Thyroid gland (tissue), 4 donors: ENCODE measurements at regions not wholly inside any gene's neighbourhood (a gene's known extent, or its start where the extent isn't known, plus 50 kb on each side); places are given as distances from the start of the nearest gene placed in this dataset.

ENCODE experiments used
- DNase-seq, 2 donors: peaks; one replicate each; pipeline ENCODE4 v3.0.0-alpha.2; 2019
- H3K27ac ChIP-seq, 3 donors: fragments of 200-600 bp; sonication (generic); 1 replicate in 2 of 3; 2 replicates in 1 of 3; pipeline ENCODE4 v1.5.1; 2016 to 2019; ENCODE audit warnings: mild to moderate bottlenecking in 1 of 3, moderate library complexity in 1 of 3
- H3K27me3 ChIP-seq: fragments of 200-600 bp; sonication (generic); one replicate; pipeline ENCODE4 v1.5.1; 2019
- H3K36me3 ChIP-seq, 2 donors: fragments of 200-600 bp; sonication (generic); one replicate each; pipeline ENCODE4 v1.5.1; 2016 to 2019
- H3K4me1 ChIP-seq, 2 donors: fragments of 200-600 bp; sonication (generic); one replicate each; pipeline ENCODE4 v1.5.1; 2017 to 2019
- H3K4me3 ChIP-seq, 3 donors: fragments of 200-600 bp; sonication (generic); replicated peaks in 1 of 3; 1 replicate in 2 of 3; 2 replicates in 1 of 3; pipeline ENCODE4 v1.5.1; 2016; ENCODE audit warnings: mild to moderate bottlenecking in 1 of 3
- H3K9me3 ChIP-seq: fragments of 200-600 bp; sonication (generic); one replicate; pipeline ENCODE4 v1.5.1; 2017
- CTCF ChIP-seq, 6 experiments: fragments of 200-600 bp in 3 of 6; fragments of 450-650 bp in 3 of 6; sonication (generic) in 3 of 6; IDR thresholded peaks; one replicate each; pipeline ENCODE4 v1.5.1; 2016 to 2019; ENCODE audit warnings: antibody characterized with exemption in 6 of 6, mild to moderate bottlenecking in 2 of 6, inconsistent platforms in 1 of 6, moderate library complexity in 1 of 6
- POLR2A ChIP-seq, 2 donors: fragments of 450-650 bp; IDR thresholded peaks; one replicate each; pipeline ENCODE4 v1.6.1; 2017; ENCODE audit warnings: antibody characterized with exemption in 2 of 2, mild to moderate bottlenecking in 2 of 2, moderate library complexity in 1 of 2
- WGBS, 2 donors: methylation state at CpG; one replicate each; pipeline ENCODE4 v1.1.5; 2017; 5-methylcytosine and 5-hydroxymethylcytosine counted together
- intact Hi-C: fragments of 100-400 bp; cut with DNase I; formaldehyde crosslinking; loops from one replicate; pipeline ENCODE4 v1.15.1; 2023

- no peaks in the 10 kb centered on the region for H3K27me3 ChIP-seq
- TF ChIP-seq CTCF (IDR thresholded peaks at IDR 0.05): no peak
- TF ChIP-seq POLR2A (IDR thresholded peaks at IDR 0.05): no peak
- intact Hi-C loops: no loop called here
These were observed 150.9 kb downstream of the CNTN3 start for GRCh38 chr3:74463515-74463914.

GRCh38 chr3:74456166-74456565, 158.3 kb downstream of the CNTN3 start:
- no peak for TF ChIP-seq POLR2A (IDR thresholded peaks at IDR 0.05)
- TF ChIP-seq CTCF (IDR thresholded peaks at IDR 0.05): no peak
- H3K4me1 ChIP-seq: no peaks in the 10 kb centered on the region
- H3K4me3 ChIP-seq: no peak overlapping the region
- intact Hi-C loops: no loop called here
- no peaks in the 10 kb centered on the region for H3K36me3 ChIP-seq
- no peaks in the 10 kb centered on the region for H3K27me3 ChIP-seq
- DNase-seq: no peak
- no peaks in the 10 kb centered on the region for H3K9me3 ChIP-seq
- no peak overlapping the region for H3K27ac ChIP-seq

More at GRCh38 chr3:74463515-74463914, 150.9 kb downstream of the CNTN3 start:
- 73 to 75% methylated on average over 4 of the region's 4 CpGs for WGBS, 2 donors
- H3K27ac ChIP-seq: no peak overlapping the region
- H3K4me3 ChIP-seq: no peak overlapping the region
- DNase-seq: no peak
- H3K9me3 ChIP-seq: no peaks in the 10 kb centered on the region
- no peaks in the 10 kb centered on the region for H3K4me1 ChIP-seq
- no peaks in the 10 kb centered on the region for H3K36me3 ChIP-seq

- intact Hi-C loops: no loop called here
- no peak for TF ChIP-seq CTCF (IDR thresholded peaks at IDR 0.05)
- TF ChIP-seq POLR2A (IDR thresholded peaks at IDR 0.05): no peak
- no peak overlapping the region for H3K27ac ChIP-seq
- no peaks in the 10 kb centered on the region for H3K27me3 ChIP-seq
- DNase-seq: no peak
- H3K4me3 ChIP-seq: no peak overlapping the region
- no peaks in the 10 kb centered on the region for H3K36me3 ChIP-seq
- no peaks in the 10 kb centered on the region for H3K4me1 ChIP-seq
- no peaks in the 10 kb centered on the region for H3K9me3 ChIP-seq
- WGBS, 2 donors: 87 to 94% methylated on average over 1 of the region's 1 CpG
These were observed 167.2 kb downstream of the CNTN3 start for GRCh38 chr3:74447221-74447620.

- Histone ChIP-seq H3K4me3 (no peak overlapping the region), H3K9me3 (no peaks in the 10 kb centered on the region), H3K36me3 (no peaks in the 10 kb centered on the region), H3K27ac (no peak overlapping the region), H3K4me1 (no peaks in the 10 kb centered on the region), H3K27me3 (no peaks in the 10 kb centered on the region)
- WGBS, 2 donors: 74 to 76% methylated on average over 1 of the region's 1 CpG
- intact Hi-C loops: no loop called here
- no peak for TF ChIP-seq POLR2A (IDR thresholded peaks at IDR 0.05)
- no peak for TF ChIP-seq CTCF (IDR thresholded peaks at IDR 0.05)
- no peak for DNase-seq
These were observed 168.9 kb downstream of the CNTN3 start for GRCh38 chr3:74445541-74445940.

- H3K4me3 ChIP-seq: no peak overlapping the region
- H3K4me1 ChIP-seq: no peaks in the 10 kb centered on the region
- intact Hi-C loops: no loop called here
- no peak for DNase-seq
- TF ChIP-seq POLR2A (IDR thresholded peaks at IDR 0.05) (no peak), CTCF (IDR thresholded peaks at IDR 0.05) (no peak)
- no peaks in the 10 kb centered on the region for H3K27me3 ChIP-seq
- no peaks in the 10 kb centered on the region for H3K9me3 ChIP-seq
- H3K36me3 ChIP-seq: no peaks in the 10 kb centered on the region
- no peak overlapping the region for H3K27ac ChIP-seq
These were observed 171.4 kb downstream of the CNTN3 start for GRCh38 chr3:74443102-74443501.
